Occipital lobe (tissue), 1 donor: ENCODE measurements at regions not wholly inside any gene's neighbourhood (a gene's known extent, or its start where the extent isn't known, plus 50 kb on each side); places are given as distances from the start of the nearest gene placed in this dataset.
"Not testable (repeated sequence)": the region's sequence is repeated elsewhere in the genome, so short reads cannot be mapped to it uniquely, and the experiment has no call there.

Experiments used
- DNase-seq: peaks from one replicate; lab custom pipeline; 2025; lab: John Stamatoyannopoulos, UW

DNA sequence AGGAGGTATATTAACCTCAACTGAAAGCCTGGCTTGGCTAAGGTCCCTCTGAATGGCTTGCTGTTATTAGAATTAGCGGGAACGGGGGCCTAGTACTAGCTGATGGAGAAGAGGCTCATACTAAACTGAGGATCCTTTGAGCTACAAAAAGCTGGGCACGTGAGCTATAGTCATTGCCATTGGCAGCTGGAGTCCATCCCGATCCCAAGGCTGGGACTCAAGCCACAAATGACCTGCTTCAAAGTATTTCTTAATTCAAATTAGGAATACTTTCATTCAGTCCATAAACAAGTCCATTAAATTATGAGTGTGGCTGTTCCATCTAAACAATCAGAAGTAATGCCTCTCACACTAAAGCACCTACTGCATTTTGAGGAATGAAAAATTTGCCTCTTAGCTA, 114.5 kb downstream of the DACT1 start:
- no peak for DNase-seq

DNA sequence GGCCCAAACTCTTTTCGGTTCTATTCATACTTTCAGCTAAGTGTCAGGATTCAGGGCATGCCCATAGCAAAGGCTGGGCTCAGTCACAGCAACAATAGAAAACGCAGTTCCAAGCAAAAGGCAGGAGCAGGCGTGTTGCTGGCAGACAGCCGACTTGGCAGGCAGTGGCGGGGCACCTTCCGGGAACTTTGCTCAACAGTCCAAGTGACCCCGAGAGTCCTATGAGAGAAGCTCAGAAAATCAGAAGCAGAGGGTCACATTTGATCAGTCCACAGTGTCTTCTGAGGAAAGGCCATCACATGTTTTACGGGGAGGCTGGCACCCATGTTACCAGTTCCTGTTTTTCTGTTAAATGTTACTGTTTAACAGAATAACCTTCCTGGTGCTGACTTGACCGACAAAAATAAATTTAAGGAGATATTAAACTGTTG, 115.0 kb downstream of the DACT1 start:
- DNase-seq = peak; percentile 39

DNA sequence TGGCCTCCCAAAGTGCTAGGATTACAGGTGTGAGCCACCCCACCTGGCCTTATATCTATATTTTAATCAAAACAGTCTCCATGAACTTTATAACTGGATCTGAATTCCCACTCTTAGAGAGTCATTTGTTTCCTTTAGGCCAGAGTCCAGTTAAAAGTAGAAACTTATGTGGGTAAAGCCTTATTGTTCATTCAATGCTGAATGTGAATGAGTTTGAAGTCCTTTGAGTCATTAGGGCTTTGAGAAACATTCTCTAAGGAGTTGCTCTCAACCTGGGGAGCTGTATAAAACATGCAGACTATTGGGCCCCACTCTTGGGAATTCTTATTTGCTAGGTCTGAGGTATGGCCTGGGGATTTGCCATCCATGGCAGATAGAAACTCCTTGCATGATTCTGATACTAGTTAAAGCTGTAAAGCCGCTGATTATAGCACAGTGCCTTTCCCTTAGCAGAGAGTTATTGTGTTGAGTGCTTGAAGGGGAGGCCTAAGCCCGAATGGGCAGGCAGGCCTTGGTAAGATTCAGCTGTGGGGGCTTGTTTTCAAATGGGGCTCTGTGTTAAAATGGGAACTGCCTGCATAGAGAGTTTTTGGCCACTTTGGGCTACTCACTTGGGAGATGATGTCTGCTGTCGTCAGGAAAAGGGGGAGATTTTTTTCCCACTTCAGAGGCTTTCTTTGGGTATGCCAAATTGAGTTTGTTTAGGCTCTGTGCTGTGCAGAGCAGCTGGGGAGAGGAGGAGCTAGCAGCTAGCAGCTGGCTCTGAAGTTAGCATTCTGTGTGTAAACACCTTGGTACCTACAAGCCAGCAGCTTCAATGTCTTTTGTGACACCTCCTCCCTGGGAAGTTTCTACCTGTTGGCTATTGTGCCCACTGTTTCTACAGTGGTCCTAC, 117.5 kb downstream of the DACT1 start:
- no peak for DNase-seq

DNA sequence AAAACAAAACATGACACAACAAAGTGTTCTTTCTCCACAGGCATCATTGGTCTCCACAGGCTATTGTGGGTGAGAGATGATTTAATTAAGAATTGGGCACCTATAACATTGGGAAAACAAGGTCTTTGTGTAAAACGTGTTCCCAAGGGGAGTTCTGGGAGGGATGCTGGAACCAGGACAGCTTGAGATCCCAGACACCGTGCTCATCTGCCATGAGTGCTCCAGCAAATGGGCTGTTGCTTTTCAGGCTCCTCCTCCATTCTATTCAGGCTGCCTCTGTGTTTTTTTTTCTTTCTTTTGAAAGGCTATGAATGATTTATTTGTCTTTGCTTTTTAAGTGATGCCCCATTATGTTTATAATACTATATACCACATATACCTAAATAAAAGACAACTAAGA, 122.4 kb downstream of the DACT1 start:
- DNase-seq = no peak

DNA sequence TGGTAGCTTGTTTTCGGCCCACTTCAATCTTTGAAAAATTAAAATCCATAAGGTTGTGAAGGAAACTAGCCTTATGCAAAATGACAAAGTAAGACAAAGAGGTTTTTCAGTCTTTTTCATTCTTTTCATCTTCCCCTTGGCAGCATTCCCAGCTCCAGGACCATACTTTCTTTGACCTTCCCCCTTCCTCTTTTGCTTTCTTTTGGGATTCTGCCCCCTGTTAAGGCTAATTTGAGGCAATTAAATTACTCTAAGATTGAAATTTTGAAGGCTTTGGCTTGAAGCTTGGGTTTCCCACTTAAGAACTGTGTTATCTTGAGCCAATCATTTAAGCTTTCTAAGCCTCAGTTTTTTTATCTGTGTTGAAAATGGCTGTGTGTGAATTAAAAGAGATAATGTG, 124.9 kb downstream of the DACT1 start:
- no peak for DNase-seq

DNA sequence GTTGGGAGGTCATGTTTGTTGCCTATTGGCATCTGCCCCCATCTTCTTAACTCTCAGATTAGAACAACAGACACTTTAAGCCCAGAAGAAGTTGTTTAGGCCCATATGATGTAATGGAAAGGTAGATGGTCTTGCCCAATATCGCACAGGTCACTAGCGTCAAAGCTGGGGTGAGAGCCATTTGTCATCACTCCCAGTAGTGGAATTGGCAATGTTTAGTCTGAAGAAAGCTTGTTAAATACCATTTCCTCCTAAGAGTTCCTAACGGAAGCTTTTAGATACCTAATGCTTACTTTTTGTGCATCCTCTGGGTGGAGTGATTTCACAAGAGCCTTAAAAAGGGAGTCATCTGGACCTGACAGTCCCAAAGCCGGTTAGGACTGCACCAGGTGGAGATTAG, 125.4 kb downstream of the DACT1 start:
- no peak for DNase-seq

DNA sequence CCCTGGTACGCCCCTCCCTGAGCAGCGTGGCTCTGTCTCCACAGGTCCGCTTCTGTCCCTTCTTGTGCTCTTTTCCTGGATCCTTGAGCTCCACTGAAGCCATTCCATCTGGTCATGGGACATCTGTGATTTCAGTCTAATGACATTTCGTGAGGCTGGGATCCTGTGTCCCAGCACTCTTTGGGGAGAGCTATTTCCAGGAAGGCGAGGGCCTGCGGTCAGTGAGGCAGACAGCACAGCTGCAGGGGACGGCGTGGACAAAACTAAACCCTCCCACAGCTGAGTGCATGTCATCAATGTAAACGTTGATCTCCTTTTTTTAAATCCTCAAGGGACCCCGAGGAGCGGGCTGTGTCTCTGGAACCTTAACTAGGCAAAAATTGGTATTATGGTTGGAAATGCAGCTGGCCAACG, 127.7 kb downstream of the DACT1 start:
- DNase-seq = no peak

DNA sequence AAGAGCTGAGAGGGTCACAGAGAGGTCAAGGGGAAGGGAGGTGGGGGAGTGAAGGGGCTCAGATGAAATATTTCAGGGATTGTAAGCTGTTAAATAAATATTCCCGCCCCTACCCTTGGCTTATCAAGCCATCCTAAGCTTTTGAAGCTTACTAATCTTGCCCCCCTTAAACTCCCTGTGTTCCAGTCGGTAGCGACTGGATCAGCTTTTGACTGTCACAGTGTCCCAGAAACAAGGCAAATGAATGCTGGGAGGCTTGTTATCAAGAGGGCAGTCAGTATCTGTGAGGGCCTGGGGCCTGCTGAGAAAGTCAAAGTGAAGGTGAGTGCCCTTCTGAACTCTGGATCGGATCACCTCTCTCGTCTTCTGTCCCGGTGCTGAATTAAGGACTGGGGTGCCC, 128.1 kb downstream of the DACT1 start:
- DNase-seq = no peak

DNA sequence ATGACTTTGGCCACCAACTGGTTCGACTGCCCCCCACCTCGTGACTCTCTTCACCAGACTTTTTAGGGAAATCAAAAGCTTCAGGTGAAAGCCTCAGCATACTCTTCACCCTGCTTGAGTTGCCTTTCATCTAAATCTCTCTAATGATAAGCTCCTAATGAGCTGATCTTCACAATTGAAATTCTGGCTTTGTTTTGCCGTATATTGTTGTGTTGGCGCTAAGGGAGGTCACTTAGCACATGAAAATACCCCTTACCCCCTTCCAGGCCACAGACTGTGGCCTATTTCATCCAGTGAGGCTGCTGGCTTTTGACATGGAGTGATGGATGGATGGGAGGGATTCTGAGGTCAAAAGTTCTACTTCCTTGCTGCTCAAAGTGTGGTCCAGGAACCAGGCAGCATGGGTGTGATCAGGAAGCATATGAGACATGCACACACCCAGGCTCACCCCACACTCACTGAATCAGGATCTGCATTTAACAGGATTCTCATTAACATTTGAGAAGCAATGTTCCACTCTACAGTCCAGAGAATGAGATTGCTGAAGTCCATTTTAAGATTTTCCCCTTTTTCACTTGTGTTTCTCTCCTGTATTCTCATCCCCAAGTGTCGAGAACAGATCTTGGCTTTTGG, 131.4 kb downstream of the DACT1 start:
- DNase-seq = no peak

DNA sequence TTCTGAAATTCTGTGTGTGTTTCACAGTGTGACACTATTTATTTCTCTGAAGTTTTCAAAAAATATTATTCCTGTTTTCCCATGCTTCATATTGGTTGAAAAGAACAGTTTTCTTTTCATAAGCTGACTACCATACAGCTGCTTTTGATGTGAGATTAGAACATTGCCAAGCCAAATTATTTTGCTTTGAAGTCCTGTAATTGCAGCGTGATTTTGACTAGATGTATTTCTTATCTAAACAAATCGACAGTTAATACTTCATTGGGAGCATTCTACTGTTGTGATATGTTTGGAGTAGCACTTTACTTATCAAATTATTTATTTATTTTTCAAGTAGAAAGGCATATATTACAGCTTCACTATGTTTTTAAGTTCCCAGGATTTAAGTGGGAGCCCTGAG, 132.0 kb downstream of the DACT1 start:
- no peak for DNase-seq

DNA sequence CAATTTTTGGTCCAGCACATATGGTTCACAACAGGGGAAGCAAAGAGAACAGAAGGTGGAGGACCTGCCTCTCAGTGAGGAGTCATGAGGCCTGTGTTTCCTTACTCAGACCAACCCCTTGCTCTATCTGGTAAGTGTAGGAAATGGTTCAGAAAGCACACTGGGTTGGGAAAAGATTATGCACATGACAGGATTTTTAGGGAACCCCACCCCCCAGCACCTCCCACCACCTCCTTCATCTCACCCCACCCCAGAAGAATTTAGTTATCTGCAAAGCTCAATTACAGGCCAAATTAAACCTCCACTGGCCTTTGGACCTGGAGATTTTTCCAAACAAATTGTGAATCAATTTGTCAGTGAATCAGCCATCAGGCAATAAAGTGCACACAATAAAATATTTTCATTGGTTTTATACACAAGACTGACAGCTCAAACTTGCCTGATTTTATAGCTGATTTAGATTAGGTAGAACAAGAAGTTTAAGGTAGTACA, 132.8 kb downstream of the DACT1 start:
- no peak for DNase-seq

DNA sequence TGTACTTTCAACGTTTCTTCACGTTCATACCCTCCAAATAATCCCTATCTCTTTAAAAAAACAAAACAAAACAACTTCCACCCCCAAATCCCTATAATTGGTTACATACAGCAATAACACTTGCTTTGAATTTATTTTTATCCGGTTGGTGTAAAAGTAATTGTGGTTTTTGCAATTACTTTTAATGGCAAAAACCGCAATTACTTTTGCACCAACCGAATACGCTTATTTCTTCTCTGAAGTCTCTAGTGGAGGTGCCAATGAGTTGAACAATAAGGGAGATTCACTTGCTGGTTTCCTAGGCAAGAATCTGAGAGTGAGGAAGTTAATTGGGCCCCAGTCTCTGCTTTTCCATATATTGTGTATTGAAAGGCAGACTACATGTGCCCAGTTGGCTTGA, 133.3 kb downstream of the DACT1 start:
- no peak for DNase-seq

DNA sequence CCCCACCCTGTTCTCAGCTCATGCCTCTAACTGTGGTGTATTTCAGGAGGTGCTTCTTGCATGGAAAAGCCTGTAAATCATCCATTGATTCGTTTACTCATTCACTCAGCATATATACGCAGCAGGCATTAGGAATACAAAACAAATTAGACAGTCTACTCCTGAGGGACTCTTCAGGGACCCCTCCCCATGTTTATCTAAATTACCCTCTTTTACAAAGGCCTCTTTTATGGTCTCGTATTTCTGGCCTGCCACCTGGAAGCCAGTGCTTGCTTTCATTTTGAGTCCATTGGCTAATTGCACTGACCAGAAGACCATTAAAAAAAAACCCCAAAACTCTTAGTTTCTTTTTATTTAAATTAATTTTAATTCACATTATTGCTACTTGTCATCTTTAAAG, 134.4 kb downstream of the DACT1 start:
- no peak for DNase-seq

DNA sequence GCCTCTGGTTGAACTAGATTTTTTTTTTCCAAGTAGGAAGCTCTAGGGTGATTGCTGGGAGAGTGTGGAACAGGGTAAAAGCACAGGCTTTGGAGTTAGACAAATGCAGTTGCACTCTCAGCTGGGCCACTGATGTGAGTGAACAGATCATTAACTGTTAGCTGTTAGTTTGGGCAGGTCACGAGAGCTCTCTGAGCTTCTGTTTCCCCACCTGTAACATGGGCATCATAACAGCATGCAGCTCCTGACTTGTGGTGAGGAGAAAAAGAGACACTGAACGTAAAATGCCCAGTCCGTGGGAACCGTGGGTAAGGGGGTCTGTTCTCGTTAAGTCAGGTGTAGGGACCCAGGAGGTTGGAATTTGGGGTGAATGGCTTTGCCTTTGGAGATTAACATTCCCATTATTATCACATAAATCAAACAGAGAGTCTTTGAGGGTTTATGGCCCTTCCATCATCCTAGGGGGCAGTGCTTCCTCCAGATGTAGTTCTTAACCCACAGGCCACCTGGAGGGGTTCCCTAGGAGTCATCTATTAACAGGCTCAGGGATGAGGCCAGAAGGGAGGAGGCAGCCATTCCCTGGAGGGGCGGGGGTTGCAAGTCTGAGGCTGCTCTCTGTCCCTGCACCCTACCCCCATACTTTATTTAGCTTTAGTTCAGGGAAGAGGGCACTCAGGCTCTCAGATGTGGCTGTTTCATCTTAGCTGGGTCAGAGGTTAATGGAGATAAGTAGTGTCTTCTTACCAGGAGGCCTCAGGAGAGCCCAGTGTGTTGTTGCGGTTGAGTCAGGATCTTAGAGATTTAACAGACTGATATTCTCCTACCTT, 135.2 kb downstream of the DACT1 start:
- no peak for DNase-seq

DNA sequence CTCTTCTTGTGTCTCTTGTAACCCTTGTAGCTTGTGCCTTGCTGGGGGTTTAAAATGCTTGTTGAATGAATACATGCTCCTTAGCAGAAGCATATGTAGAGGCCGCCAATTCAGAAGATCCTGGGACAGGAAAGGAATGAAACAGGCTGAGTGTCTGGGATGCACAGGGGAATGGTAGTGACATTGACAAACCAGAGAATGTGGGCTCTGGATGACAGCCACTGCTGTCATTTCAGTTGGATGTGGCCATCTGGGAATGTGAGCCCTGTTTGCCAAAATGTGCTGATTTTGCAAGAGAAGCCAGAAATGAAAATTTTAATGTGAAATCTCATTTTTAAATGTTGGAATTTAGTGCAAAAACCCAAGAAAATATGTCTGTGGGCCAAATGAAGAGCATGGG, 136.8 kb downstream of the DACT1 start:
- DNase-seq = no peak

DNA sequence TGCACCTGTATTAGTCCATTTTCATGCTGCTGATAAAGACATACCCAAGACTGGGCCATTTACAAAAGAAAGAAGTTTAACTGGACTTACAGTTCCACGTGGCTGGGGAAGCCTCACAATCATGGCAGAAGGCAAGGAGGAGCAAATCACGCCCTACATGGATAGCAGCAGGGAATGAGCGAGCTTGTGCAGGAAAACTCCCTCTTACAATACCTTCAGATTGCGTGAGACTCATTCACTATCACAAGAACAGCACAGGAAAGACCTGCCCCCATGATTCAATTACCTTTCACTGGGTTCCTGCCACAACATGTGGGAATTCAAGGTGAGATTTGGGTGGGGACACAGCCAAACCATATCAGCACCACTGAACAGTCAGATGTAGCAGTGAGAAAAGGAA, 137.4 kb downstream of the DACT1 start:
- DNase-seq = not testable (repeated sequence)

DNA sequence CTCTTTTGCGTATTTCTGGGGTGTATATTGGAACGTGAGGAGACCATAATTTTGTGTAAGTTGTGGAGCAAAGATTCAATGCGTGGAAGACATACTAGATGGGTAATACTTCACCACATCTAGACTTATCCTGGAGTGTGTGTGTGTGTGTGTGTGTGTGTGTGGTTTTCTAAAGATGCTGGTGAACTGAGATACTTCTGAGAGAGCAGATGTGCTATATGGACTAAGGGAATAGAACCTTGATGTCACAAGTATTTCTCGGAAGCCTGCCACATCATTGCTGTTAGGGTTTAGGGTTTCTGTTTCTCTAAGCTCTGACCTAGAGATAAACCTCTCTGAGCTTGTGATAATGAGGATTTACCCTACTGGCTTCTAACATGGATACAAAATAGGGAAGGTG, 138.8 kb downstream of the DACT1 start:
- DNase-seq = no peak

DNA sequence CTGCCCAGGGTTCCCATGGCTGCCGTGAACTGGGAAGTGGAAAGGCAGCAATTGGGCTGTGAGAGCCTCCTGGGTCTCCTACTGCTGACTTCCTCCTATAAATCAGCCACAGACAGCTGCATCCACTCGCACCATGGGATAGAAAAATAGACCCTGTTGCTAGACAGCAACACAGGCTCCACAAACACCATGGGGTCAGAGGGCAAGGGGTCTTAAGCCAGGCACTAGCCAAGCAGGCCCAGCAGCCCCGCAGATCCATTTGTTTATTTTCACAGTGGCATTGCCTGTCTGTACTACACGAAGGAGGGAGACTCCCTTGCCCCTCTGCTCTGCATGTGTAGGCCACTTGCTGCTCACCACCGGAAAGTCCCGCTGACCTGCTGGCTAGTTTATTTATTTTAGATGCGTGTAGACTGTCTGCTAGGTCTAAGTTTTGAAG, 139.8 kb downstream of the DACT1 start:
- no peak for DNase-seq

DNA sequence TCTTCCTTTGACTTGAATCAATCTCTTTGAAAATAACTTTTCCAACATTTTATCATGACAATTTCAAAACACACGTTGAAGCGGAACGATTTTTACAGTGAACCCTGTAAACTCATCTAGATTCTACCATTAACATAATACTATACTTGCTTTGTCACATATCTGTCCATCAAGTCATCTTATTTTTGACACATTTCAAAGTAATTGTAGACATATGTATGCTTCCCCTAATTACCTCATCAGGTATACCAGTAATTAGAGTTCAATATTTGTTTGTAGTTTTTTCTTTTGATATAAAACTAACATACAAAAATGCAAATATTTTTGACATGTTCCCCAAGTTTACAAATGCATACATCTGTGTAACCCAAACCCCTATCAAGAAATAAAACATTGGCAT, 140.4 kb downstream of the DACT1 start:
- DNase-seq = no peak

DNA sequence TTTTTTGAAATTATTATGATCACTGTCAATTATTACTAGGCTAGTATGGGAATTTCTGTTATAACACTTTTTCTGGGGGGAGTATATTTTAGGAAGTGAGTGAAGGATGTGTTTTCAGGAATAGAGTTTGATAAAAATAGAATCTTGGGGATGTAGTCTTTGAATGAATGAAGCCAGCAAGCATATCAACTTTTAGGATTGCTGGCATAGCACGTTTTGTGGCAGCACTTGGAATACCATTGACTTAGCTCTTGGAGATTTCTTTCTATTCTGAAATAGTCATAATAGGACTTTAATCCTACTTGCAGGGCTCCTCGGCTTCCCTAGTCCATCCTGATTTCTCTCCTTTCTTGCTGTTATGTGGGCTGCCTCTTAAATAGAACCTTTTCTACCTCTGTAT, 141.6 kb downstream of the DACT1 start:
- DNase-seq = no peak

DNA sequence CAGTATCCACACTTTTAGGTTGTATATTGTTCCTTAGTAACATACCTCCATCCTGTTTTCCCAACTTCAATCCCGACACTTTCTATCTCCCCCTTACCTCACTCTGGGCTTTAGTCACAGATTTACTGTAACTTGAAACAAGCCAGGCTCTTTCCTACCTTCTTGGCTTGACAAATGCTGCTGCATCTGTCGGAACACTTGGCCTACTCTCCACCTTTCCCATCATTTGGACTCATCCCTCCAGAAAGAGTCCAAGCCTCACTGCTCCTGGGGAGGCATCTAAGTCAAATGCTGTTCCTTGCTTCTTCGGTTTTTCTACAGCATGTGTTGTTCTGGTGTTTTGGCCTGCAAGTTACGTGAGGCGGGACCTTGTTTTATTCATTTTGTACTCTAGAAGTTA, 142.4 kb downstream of the DACT1 start:
- DNase-seq = no peak

DNA sequence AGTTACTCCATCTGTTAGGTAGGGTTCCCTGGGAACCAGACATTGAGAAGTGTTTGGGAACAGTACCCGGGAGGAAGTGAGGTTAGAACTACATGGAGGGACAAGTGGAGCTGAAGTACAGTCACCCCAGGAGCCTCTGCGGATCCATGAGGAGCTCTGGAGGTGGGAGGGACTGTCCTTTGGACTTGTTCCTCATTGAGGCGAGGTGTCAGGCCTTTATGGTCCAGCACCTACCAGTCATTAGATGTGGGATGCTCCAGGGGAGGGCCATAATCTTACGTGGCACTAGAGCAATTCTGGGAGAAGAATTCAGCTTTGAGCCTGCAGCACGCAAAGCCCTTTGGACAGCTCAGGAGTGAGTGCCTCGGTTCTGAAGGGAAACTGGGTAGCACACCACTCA, 142.8 kb downstream of the DACT1 start:
- no peak for DNase-seq
